ENCODE measurements at regions not wholly inside any gene's neighbourhood (a gene's known extent, or its start where the extent isn't known, plus 50 kb on each side); places are given as distances from the start of the nearest gene placed in this dataset.

DNA sequence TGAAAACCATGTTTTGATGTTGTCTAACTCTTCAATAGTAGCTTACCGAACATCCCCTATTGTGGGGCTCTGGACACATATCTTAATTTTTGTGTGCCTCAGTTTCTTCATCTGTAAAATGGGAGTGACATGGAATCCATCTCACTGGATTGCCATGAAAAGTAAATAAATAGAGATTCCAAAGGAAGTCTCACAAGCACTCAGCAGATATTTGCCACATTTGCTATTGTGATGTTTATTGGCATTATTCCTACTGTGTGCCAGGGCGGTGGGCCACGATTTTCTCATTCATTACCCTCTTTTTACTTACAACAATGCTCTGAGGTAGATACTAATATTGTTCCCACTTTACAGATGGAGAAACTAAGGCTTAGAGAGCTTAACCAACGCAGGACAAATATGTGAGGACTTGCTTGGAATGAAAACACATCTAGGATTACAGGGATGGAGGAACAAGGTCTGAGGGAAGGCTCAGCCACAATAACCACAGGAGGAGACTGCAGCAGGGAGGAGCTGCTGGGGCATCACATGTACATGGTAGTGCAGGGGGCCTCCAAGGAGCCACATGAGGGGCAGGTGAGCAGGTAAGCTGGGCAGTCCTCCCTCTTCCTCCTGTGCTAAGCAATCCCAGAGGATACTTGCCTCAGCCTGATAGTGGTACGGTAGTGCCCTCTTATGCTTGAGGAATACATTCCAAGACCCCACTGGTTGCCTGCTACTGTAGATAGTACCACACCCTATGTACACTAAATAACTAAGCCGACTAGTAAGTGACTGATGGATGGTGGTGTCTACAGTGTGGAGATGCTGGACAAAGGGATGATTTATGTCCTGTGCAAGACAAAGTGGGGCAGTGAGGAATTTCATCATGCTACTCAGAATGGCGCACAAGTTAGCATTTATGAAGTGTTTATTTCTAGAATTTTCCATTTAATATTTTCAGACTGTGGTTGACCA, 176.9 kb downstream of the FOXA2 start:
- TF ChIP-seq, protein P1, sequence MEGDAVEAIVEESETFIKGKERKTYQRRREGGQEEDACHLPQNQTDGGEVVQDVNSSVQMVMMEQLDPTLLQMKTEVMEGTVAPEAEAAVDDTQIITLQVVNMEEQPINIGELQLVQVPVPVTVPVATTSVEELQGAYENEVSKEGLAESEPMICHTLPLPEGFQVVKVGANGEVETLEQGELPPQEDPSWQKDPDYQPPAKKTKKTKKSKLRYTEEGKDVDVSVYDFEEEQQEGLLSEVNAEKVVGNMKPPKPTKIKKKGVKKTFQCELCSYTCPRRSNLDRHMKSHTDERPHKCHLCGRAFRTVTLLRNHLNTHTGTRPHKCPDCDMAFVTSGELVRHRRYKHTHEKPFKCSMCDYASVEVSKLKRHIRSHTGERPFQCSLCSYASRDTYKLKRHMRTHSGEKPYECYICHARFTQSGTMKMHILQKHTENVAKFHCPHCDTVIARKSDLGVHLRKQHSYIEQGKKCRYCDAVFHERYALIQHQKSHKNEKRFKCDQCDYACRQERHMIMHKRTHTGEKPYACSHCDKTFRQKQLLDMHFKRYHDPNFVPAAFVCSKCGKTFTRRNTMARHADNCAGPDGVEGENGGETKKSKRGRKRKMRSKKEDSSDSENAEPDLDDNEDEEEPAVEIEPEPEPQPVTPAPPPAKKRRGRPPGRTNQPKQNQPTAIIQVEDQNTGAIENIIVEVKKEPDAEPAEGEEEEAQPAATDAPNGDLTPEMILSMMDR (IDR thresholded peaks at IDR 0.05): no peak
- Mint-ChIP-seq H3K4me1 (ENCODE audit: low read depth) (no peaks in the 10 kb centered on the region), H3K4me3 (ENCODE audit: unreplicated experiment) (no peak overlapping the region), H3K27ac (ENCODE audit: unreplicated experiment) (no peak overlapping the region), H3K36me3 (ENCODE audit: low read depth) (no peaks in the 10 kb centered on the region), H3K27me3 (ENCODE audit: low read depth) (peaks cover 21% of the 10 kb centered on the region), H3K9me3 (ENCODE audit: low read depth) (no peaks in the 10 kb centered on the region)
- no peak for DNase-seq (ENCODE audit: low spot score)

DNA sequence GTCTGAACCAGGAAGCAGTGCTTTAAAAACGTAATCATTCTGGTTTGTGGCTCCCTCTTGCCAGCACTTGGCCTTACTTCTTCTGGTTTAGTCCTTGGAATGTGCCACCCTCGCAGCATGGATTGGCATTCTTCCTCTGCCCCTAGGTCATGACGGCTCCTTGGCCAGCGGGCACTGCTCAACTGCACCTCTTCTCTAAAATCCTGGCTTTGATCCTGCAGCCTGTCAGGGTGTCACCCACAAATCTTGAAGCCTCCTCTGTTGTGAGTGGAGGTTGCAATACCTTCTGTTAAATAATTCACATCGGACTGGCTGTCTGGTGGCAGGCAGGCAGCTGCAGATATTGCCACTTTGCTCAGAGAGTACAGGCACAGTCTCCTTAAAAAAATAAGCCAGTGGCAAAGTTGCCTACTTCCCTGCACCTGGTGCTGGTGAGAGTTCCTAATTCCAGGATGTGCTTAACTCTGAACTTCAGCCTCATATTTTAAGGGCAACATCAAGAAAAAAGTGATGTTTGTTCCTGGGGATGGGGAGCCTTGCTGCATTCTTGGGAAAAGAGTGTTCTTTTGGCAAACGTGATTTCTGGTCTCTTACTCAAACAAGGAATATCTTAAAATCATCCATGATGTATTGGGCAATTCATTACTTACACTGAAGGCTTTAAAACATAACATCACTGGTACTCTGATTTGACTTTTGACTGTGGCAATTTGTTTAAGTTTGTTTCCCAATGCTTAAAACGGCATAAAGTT, 179.8 kb downstream of the FOXA2 start:
- Mint-ChIP-seq H3K4me1 (ENCODE audit: low read depth) (no peaks in the 10 kb centered on the region), H3K36me3 (ENCODE audit: low read depth) (no peaks in the 10 kb centered on the region), H3K27me3 (ENCODE audit: low read depth) (peaks cover 26% of the 10 kb centered on the region), H3K9me3 (ENCODE audit: low read depth) (no peaks in the 10 kb centered on the region), H3K4me3 (ENCODE audit: unreplicated experiment) (no peak overlapping the region), H3K27ac (ENCODE audit: unreplicated experiment) (no peak overlapping the region)
- TF ChIP-seq, protein P1 (IDR thresholded peaks at IDR 0.05): no peak
- DNase-seq (ENCODE audit: low spot score): no peak

DNA sequence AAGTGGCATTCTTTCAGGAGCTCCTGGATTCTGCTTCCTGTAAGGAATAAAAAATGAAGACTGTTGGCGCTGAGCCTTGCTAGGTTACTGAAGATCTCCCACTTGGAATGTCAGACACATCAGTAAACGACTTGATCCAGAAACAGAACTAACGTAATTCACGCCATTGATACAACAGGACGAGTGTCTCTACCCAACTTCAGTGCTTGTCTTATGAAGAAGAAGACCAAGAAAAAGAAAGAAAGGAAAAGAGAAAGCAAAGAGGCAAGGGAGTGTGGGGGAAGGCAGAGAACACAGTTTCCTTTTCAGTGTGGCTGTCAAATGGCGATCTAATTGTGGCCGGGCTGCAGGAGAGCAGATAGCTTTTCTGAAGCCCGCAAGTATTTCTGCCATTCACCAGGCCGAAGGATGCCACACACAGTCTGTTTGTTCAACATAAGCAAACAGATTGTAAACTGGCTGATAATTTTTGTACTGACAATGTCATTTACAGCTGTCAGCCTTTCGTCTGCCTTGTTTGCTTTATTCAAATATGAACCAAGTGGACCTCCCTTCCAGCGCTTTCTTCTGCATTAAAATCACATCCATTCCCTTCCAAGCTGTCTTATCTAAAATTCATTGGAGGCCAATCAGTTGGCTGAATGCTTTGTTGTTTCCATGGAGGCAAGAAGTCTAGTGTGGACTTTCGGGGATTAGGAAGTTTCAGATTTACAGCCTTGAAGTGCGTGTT, 180.6 kb downstream of the FOXA2 start:
- peaks cover 24% of the 10 kb centered on the region for H3K27me3 Mint-ChIP-seq (ENCODE audit: low read depth)
- TF ChIP-seq, protein P1 (IDR thresholded peaks at IDR 0.05): no peak

DNA sequence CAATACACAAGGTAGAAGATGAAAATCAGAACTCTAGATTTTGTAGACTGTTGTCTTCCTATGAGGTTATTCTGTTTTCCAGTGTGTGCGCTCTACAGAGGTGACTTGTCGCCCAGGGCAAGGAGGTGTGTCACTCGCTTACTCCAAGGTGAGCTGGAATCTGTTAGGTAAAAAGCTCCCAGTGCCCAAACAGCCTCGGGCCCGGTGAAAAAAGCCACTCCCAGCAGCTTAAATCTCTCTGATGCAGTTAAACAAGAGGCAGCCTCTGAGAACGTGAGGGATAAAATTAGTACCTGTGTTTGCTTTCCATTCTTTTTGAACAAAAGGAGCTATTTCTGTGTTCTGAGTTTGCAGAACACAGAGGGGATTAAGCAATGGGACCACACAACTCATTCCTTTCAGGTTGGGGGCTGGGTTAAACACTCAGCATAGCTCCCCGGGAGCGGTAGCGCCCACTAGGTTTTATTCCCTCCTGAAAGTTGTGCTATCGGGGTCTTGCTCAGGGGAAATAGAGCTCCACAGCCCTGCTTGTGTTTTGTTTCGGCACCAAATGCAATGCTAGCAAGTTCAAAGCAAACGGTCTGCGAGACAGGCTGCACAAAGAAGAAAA, 181.2 kb downstream of the FOXA2 start:
- H3K9me3 Mint-ChIP-seq (ENCODE audit: low read depth): no peaks in the 10 kb centered on the region
- H3K4me3 Mint-ChIP-seq (ENCODE audit: unreplicated experiment): no peak overlapping the region
- TF ChIP-seq, protein P1 (IDR thresholded peaks at IDR 0.05): no peak
- H3K36me3 Mint-ChIP-seq (ENCODE audit: low read depth): no peaks in the 10 kb centered on the region
- H3K27ac Mint-ChIP-seq (ENCODE audit: unreplicated experiment): no peak overlapping the region
- DNase-seq (ENCODE audit: low spot score): no peak
- H3K4me1 Mint-ChIP-seq (ENCODE audit: low read depth): no peaks in the 10 kb centered on the region
- H3K27me3 Mint-ChIP-seq (ENCODE audit: low read depth): peaks cover 26% of the 10 kb centered on the region

More for the DNA sequence above, 180.6 kb downstream of the FOXA2 start:
- DNase-seq (ENCODE audit: low spot score): no peak
- no peaks in the 10 kb centered on the region for H3K9me3 Mint-ChIP-seq (ENCODE audit: low read depth)
- H3K36me3 Mint-ChIP-seq (ENCODE audit: low read depth): no peaks in the 10 kb centered on the region
- no peak overlapping the region for H3K27ac Mint-ChIP-seq (ENCODE audit: unreplicated experiment)
- no peak overlapping the region for H3K4me3 Mint-ChIP-seq (ENCODE audit: unreplicated experiment)
- no peaks in the 10 kb centered on the region for H3K4me1 Mint-ChIP-seq (ENCODE audit: low read depth)
